NCI-H446 treated with DMSO at 0.1 percent for 48 hours (cell line): ENCODE measurements at regions not wholly inside any gene's neighbourhood (a gene's known extent, or its start where the extent isn't known, plus 50 kb on each side); places are given as distances from the start of the nearest gene placed in this dataset.

Source experiments
- DNase-seq: peaks from one replicate; lab custom pipeline; 2025; lab: John Stamatoyannopoulos, UW

GRCh38 chr10:30793093-30793492 lies 163.5 kb upstream of the LYZL2 start:
- DNase-seq, result no peak

GRCh38 chr10:30792025-30792424 lies 162.5 kb upstream of the LYZL2 start:
- no peak for DNase-seq

GRCh38 chr10:30791197-30791611 lies 161.7 kb upstream of the LYZL2 start:
- DNase-seq, result no peak

GRCh38 chr10:30789806-30790205 lies 160.3 kb upstream of the LYZL2 start:
- no peak for DNase-seq

GRCh38 chr10:30788307-30788706 lies 158.8 kb upstream of the LYZL2 start:
- no peak for DNase-seq

- no peak for DNase-seq
These were observed 157.4 kb upstream of the LYZL2 start for GRCh38 chr10:30786906-30787305.

GRCh38 chr10:30786131-30786530 lies 156.6 kb upstream of the LYZL2 start:
- no peak for DNase-seq

- no peak for DNase-seq
These were observed 155.5 kb upstream of the LYZL2 start for GRCh38 chr10:30784897-30785605.

- no peak for DNase-seq
These were observed 155.0 kb upstream of the LYZL2 start for GRCh38 chr10:30784524-30784896.

GRCh38 chr10:30783939-30784501 lies 154.5 kb upstream of the LYZL2 start:
- DNase-seq, result peak; percentile 40

- no peak for DNase-seq
These were observed 153.2 kb upstream of the LYZL2 start for GRCh38 chr10:30782537-30783461.

GRCh38 chr10:30782157-30782536 lies 152.6 kb upstream of the LYZL2 start:
- DNase-seq, result no peak

- no peak for DNase-seq
These were observed 152.1 kb upstream of the LYZL2 start for GRCh38 chr10:30781670-30782121.

GRCh38 chr10:30778769-30779168 lies 149.2 kb upstream of the LYZL2 start:
- no peak for DNase-seq

- no peak for DNase-seq
These were observed 146.4 kb upstream of the LYZL2 start for GRCh38 chr10:30775779-30776591.

- DNase-seq, result no peak
These were observed 144.7 kb upstream of the LYZL2 start for GRCh38 chr10:30774261-30774660.

GRCh38 chr10:30773501-30773900 lies 143.9 kb upstream of the LYZL2 start:
- DNase-seq, result no peak

GRCh38 chr10:30770816-30771215 lies 141.3 kb upstream of the LYZL2 start:
- DNase-seq, result no peak

GRCh38 chr10:30770229-30770628 lies 140.7 kb upstream of the LYZL2 start:
- no peak for DNase-seq

- no peak for DNase-seq
These were observed 139.8 kb upstream of the LYZL2 start for GRCh38 chr10:30769361-30769760.

GRCh38 chr10:30765616-30766015 lies 136.1 kb upstream of the LYZL2 start:
- DNase-seq, result no peak

GRCh38 chr10:30765022-30765615 lies 135.6 kb upstream of the LYZL2 start:
- DNase-seq, result no peak
